ENCODE measurements at regions not wholly inside any gene's neighbourhood (a gene's known extent, or its start where the extent isn't known, plus 50 kb on each side); places are given as distances from the start of the nearest gene placed in this dataset.
"Not testable (repeated sequence)": the region's sequence is repeated elsewhere in the genome, so short reads cannot be mapped to it uniquely, and the experiment has no call there.

DNA sequence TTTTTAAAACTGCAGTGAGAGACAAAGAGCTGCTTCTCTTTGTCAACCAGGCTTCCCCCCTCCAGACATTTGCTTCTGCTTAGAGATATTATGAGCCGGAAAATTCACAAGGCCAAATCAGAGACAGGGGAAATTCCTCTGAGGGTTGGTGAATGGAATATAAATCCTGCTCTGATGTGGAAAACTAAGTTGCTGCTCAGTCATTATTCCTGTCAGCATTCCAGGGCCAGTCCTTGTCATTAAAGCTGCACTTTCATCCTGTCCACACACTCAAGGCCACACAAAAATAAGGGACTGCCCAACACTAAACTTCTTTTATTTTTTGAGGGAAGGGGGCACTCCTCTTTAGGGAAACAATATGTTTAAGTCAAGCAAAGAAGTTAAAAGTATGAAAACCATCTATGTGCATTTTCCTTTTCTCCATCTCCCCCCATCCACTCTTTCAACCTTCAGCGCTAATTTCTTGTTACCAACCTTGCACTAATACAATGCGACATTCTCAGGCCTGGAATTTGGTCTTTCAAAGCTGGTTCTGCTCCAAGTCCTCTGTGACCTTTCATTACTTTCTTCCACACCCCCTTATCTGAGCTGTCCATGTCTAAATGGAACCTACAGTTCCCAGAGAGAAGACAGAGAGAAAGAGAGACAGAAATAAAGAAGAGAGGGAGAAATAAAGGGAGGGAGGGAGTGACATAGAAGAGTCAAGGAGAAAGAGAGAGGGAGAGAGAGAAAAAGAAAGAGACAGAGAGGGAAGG is 118.9 kb upstream of the S1PR3 start:
- no peak for DNase-seq (ENCODE audit: low read depth in 2 of 2)

DNA sequence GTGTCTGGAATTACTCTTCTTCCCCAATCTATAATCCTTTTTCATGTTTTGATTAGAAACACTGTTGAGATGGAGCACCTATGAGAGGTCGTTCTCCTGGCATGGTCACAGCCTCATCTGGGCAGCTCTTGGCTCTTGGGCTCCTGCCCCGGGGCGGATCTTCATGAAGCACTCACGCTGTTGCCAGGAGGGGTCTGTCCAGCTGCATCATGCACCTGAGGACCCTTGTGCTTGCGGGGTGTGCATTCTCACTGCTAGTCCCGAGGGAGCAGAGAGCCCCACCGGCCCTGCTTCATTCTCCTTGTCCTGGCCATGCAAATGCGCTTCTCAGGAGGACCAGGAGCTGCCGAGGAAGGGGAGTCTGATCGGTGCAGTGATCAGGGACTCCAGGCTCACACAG is 117.6 kb upstream of the S1PR3 start:
- no peak for DNase-seq (ENCODE audit: low read depth in 2 of 2)

DNA sequence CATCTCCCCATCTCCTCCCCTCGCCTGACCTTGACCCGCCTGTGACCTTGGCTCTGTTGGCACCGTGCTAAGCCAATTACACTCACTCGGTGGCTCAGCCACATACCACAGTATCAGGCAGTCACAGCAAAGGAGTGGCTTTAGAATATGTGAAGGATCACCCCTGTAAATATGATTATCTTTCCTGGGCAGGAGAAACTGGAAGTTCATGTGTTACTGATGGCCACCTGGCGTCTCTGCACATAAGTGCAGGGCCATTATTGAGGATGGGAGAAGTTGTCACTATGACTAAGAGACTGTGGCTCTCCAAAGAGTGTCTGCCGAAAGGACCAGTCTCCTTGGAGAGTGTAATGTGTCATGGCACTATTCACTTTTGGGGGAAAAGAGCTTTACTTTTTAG is 116.9 kb upstream of the S1PR3 start:
- DNase-seq (ENCODE audit: low read depth in 2 of 2) = no peak

DNA sequence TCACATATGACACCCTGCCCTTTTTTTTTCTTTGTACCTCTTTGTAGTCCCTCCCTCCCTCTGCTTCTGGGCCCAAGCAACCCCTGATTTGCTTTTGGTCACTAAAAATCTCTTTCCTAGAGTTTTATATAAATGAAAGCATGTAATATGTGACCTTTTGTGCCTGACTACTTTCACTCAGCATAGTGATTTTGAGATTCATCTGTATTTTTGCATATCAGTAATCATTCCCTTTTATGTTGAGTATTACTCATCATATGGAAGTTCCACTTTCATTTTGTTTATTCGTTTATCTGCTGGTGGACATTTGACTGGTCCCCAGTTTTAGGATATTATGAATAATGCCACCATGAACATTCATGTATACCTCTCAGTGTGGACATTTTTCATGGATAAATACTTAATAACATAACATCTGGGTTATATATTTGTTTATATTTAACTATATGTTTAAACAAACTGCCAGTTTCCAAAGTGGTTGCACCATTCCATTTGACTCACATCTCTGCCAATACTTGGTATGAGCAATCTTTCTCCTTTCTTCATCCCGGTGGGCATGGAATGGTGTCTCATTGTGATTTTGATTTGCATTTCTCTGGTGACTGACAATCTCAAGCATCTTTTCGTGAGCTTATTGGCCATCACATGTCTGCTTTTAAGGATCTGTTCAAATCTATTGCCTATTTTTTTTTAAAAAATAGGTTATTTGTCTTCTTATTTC is 115.7 kb upstream of the S1PR3 start:
- no peak for DNase-seq (ENCODE audit: low read depth in 2 of 2)

DNA sequence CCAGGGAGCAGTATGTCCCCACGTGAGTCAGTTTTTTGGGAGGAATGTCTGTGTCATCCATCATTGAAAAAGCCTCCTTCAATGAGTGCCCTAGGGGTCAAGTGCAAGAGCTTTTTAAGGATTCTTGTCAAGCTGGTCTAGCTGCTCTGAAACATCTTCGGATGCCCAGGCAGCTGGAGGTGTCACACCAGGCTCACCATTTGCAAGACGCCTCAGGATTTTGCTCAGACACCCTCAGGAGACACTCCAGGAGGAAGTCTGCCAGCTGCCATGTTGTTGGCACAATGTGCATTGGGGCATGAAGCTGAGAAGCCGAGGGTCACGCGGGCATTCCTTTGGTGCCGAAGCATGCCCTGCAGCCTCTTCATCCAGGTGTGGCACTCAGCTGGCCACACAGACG is 111.1 kb upstream of the S1PR3 start:
- DNase-seq (ENCODE audit: low read depth in 2 of 2) = no peak

DNA sequence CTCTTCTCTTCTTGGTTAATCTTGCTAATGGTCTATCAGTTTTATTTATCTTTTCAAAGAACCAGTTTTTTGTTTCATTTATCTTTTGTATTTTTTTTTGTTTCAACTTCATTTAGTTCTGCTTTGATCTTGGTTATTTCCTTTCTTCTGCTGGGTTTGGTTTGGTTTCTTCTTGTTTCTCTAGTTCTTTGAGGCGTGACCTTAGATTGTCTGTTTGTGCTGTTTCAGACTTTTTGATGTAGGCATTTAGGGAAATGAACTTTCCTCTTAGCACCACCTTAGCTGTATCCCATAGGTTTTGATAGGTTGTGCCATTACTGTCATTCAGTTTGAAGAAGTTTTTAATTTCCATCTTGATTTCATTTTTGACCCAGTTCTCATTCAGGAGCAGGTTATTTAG is 107.0 kb upstream of the S1PR3 start:
- DNase-seq (ENCODE audit: low read depth in 2 of 2) = not testable (repeated sequence)

DNA sequence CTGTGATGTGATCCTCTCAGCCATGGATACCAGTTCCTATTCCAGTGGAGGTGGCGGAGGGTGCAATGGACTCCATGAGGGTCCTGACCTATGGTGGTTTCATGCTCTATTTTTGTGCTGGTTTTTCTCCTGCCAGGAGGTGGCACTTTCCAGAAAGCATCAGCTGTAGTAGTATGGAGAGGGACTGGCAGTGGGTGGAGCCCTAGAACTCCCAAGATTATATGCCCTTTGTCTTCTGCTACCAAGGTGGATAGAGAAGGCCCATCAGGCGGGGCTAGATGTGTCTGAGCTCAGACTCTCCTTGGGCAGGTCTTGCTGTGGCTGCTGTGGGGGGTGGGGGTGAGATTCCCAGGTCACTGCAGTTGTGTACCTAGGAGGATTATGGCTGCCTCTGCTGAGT is 104.5 kb upstream of the S1PR3 start:
- not testable (repeated sequence) for DNase-seq (ENCODE audit: low read depth in 2 of 2)

DNA sequence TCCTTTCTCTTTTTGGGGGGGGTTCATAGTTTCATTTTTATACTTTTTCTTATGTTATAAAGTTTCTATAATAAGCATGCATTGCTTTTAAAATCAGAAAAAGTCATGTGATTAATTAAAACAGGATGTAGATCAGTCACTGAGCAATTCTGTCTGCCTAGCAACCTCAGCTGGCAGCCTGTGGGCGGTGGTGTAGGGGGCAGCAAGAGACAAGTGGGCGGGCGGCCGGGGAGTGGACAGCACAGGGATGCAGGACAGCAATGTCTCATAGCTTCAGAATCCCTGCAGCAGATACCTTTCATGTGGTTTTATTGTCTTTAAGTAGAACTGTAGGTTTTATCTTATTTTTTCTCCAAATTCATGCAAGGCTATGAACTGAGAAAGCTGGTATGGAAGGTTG is 101.9 kb upstream of the S1PR3 start:
- DNase-seq (ENCODE audit: low read depth in 2 of 2) = no peak

DNA sequence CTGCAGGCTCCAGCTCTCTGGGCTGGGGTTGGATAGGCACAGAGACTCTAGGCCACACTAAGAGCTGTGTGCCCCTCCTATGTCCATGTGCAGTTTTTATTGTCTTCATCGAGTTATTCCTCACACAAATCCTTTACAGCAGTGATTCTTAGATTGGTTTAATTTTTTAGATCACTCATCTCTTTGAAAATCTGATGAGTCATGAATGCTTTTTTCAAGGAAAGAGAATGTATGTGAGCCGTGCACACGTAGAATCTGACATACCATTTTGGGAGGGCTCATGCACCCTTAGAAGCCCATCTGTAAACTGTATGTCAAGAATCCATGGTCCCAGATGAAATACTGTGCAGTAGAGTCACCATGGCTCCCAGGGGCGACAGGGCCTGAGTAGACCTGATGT is 100.7 kb upstream of the S1PR3 start:
- DNase-seq (ENCODE audit: low read depth in 2 of 2) = no peak

DNA sequence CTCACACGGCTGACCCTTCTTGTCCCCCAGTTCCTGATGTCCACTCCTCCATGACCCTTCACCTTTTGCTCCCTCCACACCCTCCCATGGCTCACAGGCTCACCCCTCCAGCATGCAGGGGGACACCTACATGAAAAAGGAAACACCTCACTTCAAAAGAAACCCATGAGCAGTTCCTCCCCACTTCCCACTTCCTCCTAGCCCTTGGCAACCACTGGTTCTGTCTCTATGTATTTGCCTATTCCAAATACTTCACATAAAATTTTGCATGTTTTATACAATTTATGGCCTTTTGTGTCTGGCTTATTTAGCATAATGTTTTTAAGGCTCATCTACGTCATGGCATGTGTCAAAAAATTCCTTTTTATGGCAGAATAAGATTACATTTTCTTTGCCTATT is 100.2 kb upstream of the S1PR3 start:
- DNase-seq (ENCODE audit: low read depth in 2 of 2) = no peak

DNA sequence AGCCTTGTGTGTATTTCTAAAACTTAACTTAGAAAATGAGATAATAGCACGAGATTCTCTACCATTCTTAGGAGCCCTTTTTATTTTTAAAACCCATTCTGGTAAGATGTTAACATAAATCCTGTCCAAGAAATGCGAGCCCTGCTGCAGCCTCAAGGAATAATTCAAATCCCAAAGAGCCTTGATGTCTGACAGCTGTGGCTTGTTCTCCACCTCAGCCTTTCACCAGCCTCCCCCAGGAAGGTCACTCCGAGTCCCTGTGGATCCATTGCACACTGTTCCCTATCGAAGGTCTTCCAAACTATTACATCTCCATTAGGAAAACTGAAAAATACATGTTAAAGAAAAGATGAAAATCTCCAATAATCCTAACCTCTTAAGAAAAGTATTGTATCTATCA is 98.5 kb upstream of the S1PR3 start:
- DNase-seq (ENCODE audit: low read depth in 2 of 2) = no peak

DNA sequence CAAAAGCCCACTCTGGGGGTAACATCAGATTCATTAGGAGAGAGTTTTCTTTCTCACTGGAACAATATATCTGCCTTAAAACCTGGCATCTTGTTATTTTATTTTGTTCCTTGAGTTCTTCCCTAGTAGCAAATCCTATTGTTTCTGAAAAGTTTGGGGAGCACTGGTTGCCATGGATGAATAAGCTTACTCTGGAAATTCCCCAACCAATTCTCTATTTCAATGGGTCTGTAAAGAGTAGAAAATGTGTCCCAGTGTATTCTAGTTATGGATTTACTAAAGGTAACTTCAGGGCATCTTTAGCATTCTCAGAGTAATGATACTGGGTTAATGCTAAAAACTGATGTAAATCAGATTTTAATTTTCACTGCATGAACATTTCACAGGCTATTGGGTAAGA is 94.2 kb upstream of the S1PR3 start:
- no peak for DNase-seq (ENCODE audit: low read depth in 2 of 2)

DNA sequence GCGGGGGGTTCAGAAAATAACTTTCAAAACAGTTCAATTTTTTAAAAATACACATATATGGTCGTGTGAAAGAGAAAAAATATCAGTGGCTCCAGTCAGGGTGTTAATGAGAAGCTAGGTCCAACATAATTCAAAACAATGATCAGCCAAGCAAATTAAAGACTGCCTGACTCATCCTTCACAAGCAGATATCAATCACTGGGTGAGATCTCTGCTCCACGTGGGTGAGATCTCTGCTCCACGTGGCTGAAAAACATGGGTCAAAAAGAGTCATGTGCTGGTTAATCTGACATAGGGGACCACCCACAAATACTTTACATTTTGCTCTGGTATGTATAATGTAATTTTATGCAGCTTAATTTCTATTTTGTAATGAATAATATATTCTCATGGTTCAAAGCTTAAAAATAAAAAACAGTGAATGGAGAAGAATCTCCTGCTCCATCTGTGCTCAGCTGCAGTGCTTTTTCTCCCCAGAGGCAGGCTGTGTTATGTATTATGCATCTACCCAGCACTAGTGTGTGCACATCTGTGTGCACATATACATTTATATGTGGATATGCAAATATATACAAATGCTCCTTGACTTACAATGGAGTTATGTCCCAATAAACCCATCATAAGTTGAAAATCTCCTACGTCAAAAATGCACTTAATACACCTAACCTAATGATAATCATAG is 93.1 kb upstream of the S1PR3 start:
- DNase-seq (ENCODE audit: low read depth in 2 of 2) = no peak

DNA sequence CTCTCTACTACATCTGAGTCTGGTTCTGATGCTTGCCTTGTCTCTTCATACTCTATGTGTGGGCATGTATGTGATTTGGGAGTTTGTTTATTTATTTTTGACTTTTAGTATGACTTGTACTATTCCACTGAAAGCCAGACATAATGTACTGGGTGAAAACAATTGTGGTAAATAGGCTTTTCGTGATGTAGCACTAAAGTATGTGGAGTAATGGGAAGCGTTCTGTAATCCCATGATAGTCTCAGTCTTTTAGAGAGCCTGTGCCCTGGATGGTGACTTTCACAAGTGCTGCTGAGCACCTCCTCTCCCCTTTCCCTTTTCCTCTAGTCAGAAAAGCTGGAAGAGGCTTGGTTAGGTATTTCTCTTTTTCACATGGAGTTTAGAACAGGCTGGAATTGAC is 85.8 kb upstream of the S1PR3 start:
- no peak for DNase-seq (ENCODE audit: low read depth in 2 of 2)

DNA sequence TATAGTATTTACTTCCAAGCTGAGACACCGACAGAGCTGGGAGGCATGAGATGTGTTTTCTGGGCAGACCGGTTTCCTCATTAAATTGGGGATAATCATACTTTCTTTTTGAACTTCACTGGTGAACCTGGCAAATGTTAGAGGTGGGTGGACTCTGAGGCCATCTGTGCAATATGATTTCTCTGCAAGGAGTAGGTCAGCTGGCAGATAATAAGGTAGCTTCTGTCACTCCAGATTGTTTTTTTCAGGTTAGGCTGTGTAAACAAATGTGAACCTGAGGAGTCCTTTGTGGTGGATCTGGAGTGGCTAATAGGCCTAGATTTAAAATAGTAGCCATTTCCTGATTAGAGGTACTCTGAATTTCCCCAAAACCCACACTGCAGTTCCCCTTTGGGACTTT is 75.4 kb upstream of the S1PR3 start:
- no peak for DNase-seq (ENCODE audit: low read depth in 2 of 2)

DNA sequence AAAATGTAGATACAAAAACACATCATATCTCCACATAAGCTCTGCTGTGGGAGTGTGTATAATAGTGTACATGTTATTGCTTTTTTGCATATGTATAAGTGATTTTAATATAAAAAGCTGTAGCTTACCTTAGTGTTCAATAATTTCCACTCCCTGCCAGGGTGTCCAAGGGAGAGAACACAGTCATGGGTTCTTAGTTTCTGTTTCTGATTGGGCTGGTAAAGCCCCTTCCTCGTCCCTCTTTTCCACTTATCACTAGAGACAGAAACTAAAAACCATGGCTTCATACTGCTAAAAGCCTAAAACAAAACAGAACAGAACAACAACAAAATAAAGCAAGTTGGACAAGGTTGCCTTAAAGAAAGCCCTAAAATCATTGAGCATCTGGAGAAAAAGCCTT is 74.4 kb upstream of the S1PR3 start:
- DNase-seq (ENCODE audit: low read depth in 2 of 2) = no peak

DNA sequence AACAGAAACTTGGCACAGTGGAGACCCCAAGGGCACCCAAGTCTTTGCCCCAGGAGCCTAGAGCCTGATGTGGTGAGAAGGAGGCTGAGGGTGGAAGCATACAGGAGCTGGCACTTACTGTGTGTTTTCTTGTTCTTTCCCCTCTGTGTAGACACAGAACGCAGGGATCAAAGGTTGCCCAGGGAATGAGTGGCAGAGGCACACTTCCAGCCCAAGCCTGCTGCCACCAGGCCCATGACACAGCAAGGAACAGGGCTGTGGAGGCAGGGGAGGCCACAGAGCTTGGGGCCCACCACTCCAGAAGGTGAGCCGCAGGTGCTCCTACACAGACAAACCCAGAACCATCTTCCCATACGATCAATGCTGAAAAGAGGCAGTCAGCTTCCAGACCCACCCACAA is 73.9 kb upstream of the S1PR3 start:
- DNase-seq (ENCODE audit: low read depth in 2 of 2) = no peak

DNA sequence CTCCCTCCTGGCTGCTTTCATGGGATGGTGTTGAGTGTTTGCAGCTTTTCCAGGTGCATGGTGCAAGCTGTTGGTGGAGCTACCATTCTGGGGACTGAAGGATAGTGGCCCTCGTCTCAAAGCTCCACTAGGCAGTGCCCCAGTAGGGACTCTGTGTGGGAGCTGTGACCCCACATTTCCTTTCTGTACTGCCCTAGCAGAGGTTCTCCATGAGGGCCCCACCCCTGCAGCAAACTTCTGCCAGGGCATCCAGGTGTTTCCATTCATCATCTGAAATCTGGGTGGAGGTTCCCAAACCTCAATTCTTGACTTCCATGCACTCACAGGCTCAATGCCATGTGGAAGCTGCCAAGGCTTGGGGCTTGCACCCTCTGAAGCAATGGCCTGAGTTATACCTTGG is 72.7 kb upstream of the S1PR3 start:
- DNase-seq (ENCODE audit: low read depth in 2 of 2) = not testable (repeated sequence)

DNA sequence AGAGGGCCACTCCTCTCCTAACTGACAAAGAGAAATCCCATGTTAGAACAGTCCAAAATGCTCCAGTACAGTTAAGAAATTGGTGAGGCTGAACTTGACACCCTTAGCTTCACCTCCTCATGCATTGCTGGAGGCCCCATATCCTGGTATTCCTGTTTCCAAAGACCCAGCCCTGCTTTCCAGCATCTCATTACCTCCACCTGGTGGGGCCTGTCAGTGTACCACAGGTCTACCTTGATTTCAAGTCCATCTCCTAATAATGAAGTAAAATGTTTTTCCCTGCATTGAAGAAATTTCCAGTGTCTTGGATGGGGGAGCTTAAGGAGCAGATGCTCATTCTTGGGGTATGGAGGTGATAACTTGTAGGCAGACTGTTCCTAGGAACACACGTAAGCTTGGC is 70.6 kb upstream of the S1PR3 start:
- no peak for DNase-seq (ENCODE audit: low read depth in 2 of 2)

DNA sequence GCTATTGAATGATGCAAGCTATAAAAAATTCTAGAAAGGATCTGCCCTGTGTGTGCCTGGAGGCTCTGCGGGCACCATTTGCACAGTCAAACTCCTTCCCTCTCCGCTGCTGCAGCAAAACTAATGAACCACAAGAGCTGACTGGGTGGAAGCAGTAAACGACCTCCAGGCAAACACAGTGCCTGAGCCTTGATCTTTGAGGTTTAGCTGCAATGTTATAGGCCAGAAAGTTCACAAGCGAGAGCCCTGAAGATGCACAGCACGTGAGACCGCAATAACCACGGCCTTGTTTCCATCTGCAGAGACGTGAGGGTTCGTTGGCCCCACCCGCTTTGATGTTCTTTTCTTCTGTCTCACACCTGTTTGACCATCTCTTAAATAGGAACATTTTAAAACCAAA is 69.2 kb upstream of the S1PR3 start:
- DNase-seq (ENCODE audit: low read depth in 2 of 2) = peak in 1 of 2 donors; percentile 16

DNA sequence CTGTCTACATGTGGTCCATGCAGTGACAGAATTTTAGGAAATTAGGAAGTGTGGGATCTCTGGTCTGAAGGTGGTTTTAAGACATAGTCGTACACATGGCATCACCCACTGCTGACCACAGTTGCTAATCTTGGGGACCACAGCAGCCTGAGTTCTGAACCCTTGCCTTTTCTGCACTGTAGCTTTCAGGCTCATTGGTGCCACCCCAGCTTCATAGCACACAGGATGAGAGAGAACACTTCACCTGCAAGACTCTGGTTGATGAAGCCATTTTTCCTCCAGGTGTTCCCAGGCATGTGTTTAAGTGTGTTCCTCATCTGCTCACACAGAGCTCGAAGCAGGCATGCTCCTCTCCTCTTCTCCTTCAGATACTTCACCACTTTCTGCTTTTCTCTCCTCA is 68.2 kb upstream of the S1PR3 start:
- DNase-seq (ENCODE audit: low read depth in 2 of 2) = no peak

DNA sequence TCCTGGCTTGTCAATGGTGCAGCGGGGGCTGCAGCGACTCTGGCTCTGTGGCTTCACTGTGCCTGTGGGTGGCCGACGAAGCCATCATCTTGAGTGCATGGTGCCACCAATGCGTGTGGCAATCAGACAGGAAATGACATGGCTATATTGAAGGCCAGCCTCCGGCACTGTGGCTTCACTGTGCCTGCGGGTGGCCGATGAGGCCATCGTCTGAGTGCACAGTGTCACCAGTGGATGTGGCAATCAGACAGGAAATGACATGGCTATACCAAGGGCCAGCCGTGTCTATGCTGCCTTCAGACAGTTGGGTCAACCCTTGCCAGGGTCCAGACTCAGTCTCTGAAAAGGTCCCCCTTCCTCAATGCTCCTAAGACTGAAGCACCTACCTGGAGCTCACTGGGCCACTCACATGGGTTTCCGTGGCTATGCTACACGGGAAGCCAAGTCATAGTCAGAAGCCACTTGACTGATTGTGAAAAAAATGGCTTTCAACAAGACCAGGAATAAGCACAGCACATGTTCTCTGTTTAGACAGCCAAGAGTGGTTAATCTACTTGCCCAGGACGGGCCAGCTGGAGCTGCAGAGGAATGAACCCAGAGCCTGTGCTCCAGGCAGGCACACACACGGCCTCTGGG is 67.5 kb upstream of the S1PR3 start:
- no peak for DNase-seq (ENCODE audit: low read depth in 2 of 2)

DNA sequence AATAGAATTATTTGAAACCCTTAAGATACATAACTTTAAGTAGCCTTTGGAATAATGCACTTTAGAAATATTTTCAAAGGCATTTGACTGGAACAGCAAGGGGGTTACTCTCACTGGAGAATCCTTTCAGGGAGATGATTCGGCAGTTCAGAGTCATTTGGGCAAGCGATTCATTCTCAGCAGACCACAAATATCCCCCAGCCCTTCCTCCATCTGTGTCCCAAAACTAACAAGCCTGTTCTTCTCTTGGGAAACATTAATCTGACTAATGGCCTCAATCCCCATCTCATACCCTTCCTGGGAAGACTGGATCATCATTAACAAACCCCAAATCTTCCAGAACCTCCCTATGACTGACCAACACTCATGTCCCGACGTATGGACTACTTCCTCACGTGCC is 65.8 kb upstream of the S1PR3 start:
- no peak for DNase-seq (ENCODE audit: low read depth in 2 of 2)
